ENCODE measurements at regions not wholly inside any gene's neighbourhood (a gene's known extent, or its start where the extent isn't known, plus 50 kb on each side); places are given as distances from the start of the nearest gene placed in this dataset.

- Histone ChIP-seq H4K8ac (ENCODE audit: extremely low read depth, insufficient read depth, low read length) (no peak overlapping the region), H3K9ac (replicated peaks in 1 of 4; ENCODE audit: extremely low read depth in 1 of 4, low read depth in 3 of 4, low read length in 3 of 4) (no peak overlapping the region), H2BK120ac (replicated peaks; ENCODE audit: low read depth, low read length) (no peak overlapping the region), H3K4me2 (ENCODE audit: insufficient read depth in 1 of 2, low read depth in 2 of 2, low read length in 2 of 2) (no peak overlapping the region), H3K4me1 (replicated peaks in 1 of 4; ENCODE audit: control insufficient read depth in 3 of 4, insufficient read depth in 4 of 4, low read length in 3 of 4) (no peaks in the 10 kb centered on the region), H4K5ac (ENCODE audit: insufficient read length, low read depth, low read length) (no peak overlapping the region), H3K18ac (ENCODE audit: extremely low read depth, low read length) (no peak overlapping the region), H3K27ac (ENCODE audit: low read depth, low read length) (no peak overlapping the region), H2BK20ac (ENCODE audit: low read length) (no peak overlapping the region), H3K56ac (replicated peaks; ENCODE audit: insufficient read length, low read depth, low read length) (no peak overlapping the region), H3K9me3 (ENCODE audit: insufficient read depth in 2 of 2, low read depth in 1 of 2, low read length in 1 of 2) (peaks cover 0 to 4% of the 10 kb centered on the region in 2 experiments; a peak in 1 of 4 replicates), H3K36me3 (ENCODE audit: control insufficient read depth in 2 of 4, insufficient read depth in 4 of 4, low read length in 3 of 4) (no peaks in the 10 kb centered on the region), H4K91ac (replicated peaks; ENCODE audit: insufficient read length, low read length) (no peak overlapping the region), H3K4me3 (ENCODE audit: extremely low read depth in 1 of 4, insufficient read depth in 2 of 4, low read depth in 3 of 4, low read length in 4 of 4) (no peak overlapping the region), H3K79me1 (ENCODE audit: low read depth, low read length) (no peaks in the 10 kb centered on the region), H4K20me1 (replicated peaks in 1 of 2; ENCODE audit: control insufficient read depth in 1 of 2, insufficient read depth in 2 of 2, low read length in 2 of 2) (no peaks in the 10 kb centered on the region), H2AFZ (ENCODE audit: low read length) (no peak overlapping the region), H3K79me2 (ENCODE audit: control insufficient read depth in 1 of 2, insufficient read depth in 2 of 2, low read length in 2 of 2) (no peaks in the 10 kb centered on the region), H3K23me2 (ENCODE audit: low read depth, low read length) (no peaks in the 10 kb centered on the region), H3K27me3 (replicated peaks in 1 of 4; ENCODE audit: control insufficient read depth in 3 of 4, extremely low read depth in 1 of 4, insufficient read depth in 3 of 4, low read length in 3 of 4) (no peaks in the 10 kb centered on the region), H3K4ac (replicated peaks; ENCODE audit: insufficient read length, low read depth, low read length) (no peak overlapping the region), H3K14ac (ENCODE audit: insufficient read length) (no peak overlapping the region), H2AK5ac (ENCODE audit: low read depth, low read length) (no peak overlapping the region), H2BK5ac (ENCODE audit: low read depth, low read length) (no peak overlapping the region), H3K23ac (ENCODE audit: insufficient read length) (no peak overlapping the region), H2BK12ac (ENCODE audit: low read depth, low read length) (no peak overlapping the region), H2BK15ac (ENCODE audit: low read length) (no peak overlapping the region)
- FAIRE-seq (no peak), DNase-seq (ENCODE audit: low read depth in 1 of 2, low spot score in 2 of 2) (no peak)
- TF ChIP-seq POLR2A (IDR thresholded peaks at IDR 0.05; ENCODE audit: control extremely low read depth in 1 of 2, low read depth in 2 of 2, low read length in 2 of 2) (no peak), ASH2L (IDR thresholded peaks at IDR 0.05; ENCODE audit: low read length) (no peak), BCL11A (IDR thresholded peaks at IDR 0.05; ENCODE audit: low read depth in 2 of 2, low read length in 2 of 2) (no peak), CTCF (IDR thresholded peaks at IDR 0.05; ENCODE audit: control extremely low read depth in 1 of 3, insufficient read depth in 1 of 3, low read depth in 1 of 3, low read length in 3 of 3) (no peak), KDM4A (IDR thresholded peaks at IDR 0.05; ENCODE audit: low read depth, low read length, severe bottlenecking) (no peak), CHD1 (IDR thresholded peaks at IDR 0.05; ENCODE audit: low read depth, low read length) (no peak), RAD21 (IDR thresholded peaks at IDR 0.05 in 1 of 2, conservative IDR thresholded peaks at IDR 0.05 in 1 of 2; ENCODE audit: low read depth in 2 of 2, low read length in 2 of 2) (no peak), TEAD4 (IDR thresholded peaks at IDR 0.05; ENCODE audit: low read depth, low read length) (no peak), FOSL1 (IDR thresholded peaks at IDR 0.05; ENCODE audit: insufficient read depth, low read depth, low read length) (no peak), E2F6 (IDR thresholded peaks at IDR 0.05) (no peak)
- POLR2A ChIA-PET (ENCODE audit: partially characterized antibody) = no interaction called here
- CTCF ChIA-PET (ENCODE audit: partially characterized antibody) = no interaction called here
- 94% methylated on average over 3 of the region's 3 CpGs; no CpG with 5 or more reads in 1 of the 2 experiments for WGBS, 2 experiments (ENCODE audit: extremely low coverage in 1 of 2, insufficient coverage in 1 of 2, insufficient read length in 1 of 2, insufficient replicate concordance in 2 of 2, low coverage in 1 of 2, low lambda C conversion rate in 2 of 2, missing lambda C conversion rate in 1 of 2)
These were observed 576.1 kb downstream of the CDH18 start for GRCh38 chr5:19411936-19412335.

All from H1 (cell line).